ENCODE measurements at regions not wholly inside any gene's neighbourhood (a gene's known extent, or its start where the extent isn't known, plus 50 kb on each side); places are given as distances from the start of the nearest gene placed in this dataset.

GRCh38 chr14:98966016-98966415 is 306.0 kb downstream of the BCL11B start (continued):
- TF ChIP-seq ZNF646 (CRISPR knock-in tag; IDR thresholded peaks at IDR 0.05), result no peak
- no peak for TF ChIP-seq ZFYVE20 (CRISPR knock-in tag; IDR thresholded peaks at IDR 0.05; ENCODE audit: borderline replicate concordance, low read depth)
- no peak for TF ChIP-seq NFAT5 (CRISPR knock-in tag; IDR thresholded peaks at IDR 0.05)
- TF ChIP-seq FOXO1 (CRISPR knock-in tag; IDR thresholded peaks at IDR 0.05), result no peak

Measured in HepG2 (cell line).